ENCODE measurements at regions not wholly inside any gene's neighbourhood (a gene's known extent, or its start where the extent isn't known, plus 50 kb on each side); places are given as distances from the start of the nearest gene placed in this dataset.
A peak's percentile ranks its signal among the peaks of the same experiment; 100 is the strongest.

- H3K36me3 Mint-ChIP-seq (ENCODE audit: low read depth), result peaks cover 3% of the 10 kb centered on the region
- WGBS, 2 experiments (ENCODE audit: insufficient coverage in 1 of 2, insufficient read length in 1 of 2), result 83 to 87% methylated on average over 4 of the region's 4 CpGs
- no peak overlapping the region for H3K4me3 Mint-ChIP-seq
- no peak for DNase-seq
- H3K27ac Mint-ChIP-seq, result no peak overlapping the region
- H3K9me3 ChIP-seq (ENCODE audit: control insufficient read depth, low read length), result peaks cover 53% of the 10 kb centered on the region
- peak overlapping the region; percentile 59 for H3K4me3 ChIP-seq (ENCODE audit: low read length)
- H3K27me3 Mint-ChIP-seq (ENCODE audit: insufficient read depth), result no peaks in the 10 kb centered on the region
- no peak for TF ChIP-seq CTCF (conservative IDR thresholded peaks at IDR 0.05)
- no peaks in the 10 kb centered on the region for H3K36me3 ChIP-seq (ENCODE audit: control insufficient read depth, insufficient read depth, low read length)
- no peaks in the 10 kb centered on the region for H3K4me1 ChIP-seq (ENCODE audit: control insufficient read depth, insufficient read depth, low read length)
- H3K9ac ChIP-seq (ENCODE audit: extremely low read depth, low read length, poor library complexity, severe bottlenecking), result no peak overlapping the region
- H3K27ac ChIP-seq (ENCODE audit: low read depth, low read length), result no peak overlapping the region
- H3K27me3 ChIP-seq (ENCODE audit: control insufficient read depth, insufficient read depth, low read length, poor library complexity, severe bottlenecking), result no peaks in the 10 kb centered on the region
- H3K4me1 Mint-ChIP-seq, result peaks cover 6% of the 10 kb centered on the region
- peaks cover 25% of the 10 kb centered on the region for H3K9me3 Mint-ChIP-seq
These were observed 102.6 kb downstream of the PLG start for GRCh38 chr6:160804639-160805038.

GRCh38 chr6:160808263-160808662 lies 106.2 kb downstream of the PLG start:
- 73 to 92% methylated on average over 2 of the region's 2 CpGs for WGBS, 2 experiments (ENCODE audit: insufficient coverage in 1 of 2, insufficient read length in 1 of 2)
- H3K4me1 Mint-ChIP-seq, result peaks cover 15% of the 10 kb centered on the region
- Histone ChIP-seq H3K9ac (ENCODE audit: extremely low read depth, low read length, poor library complexity, severe bottlenecking) (no peak overlapping the region), H3K4me1 (ENCODE audit: control insufficient read depth, insufficient read depth, low read length) (no peaks in the 10 kb centered on the region), H3K27ac (ENCODE audit: low read depth, low read length) (no peak overlapping the region), H3K4me3 (ENCODE audit: low read length) (no peak overlapping the region), H3K27me3 (ENCODE audit: control insufficient read depth, insufficient read depth, low read length, poor library complexity, severe bottlenecking) (no peaks in the 10 kb centered on the region), H3K36me3 (ENCODE audit: control insufficient read depth, insufficient read depth, low read length) (no peaks in the 10 kb centered on the region), H3K9me3 (ENCODE audit: control insufficient read depth, low read length) (peaks cover 28% of the 10 kb centered on the region)
- H3K27me3 Mint-ChIP-seq (ENCODE audit: insufficient read depth), result no peaks in the 10 kb centered on the region
- no peak for DNase-seq
- H3K9me3 Mint-ChIP-seq, result peaks cover 18% of the 10 kb centered on the region
- peaks cover 3% of the 10 kb centered on the region for H3K36me3 Mint-ChIP-seq (ENCODE audit: low read depth)
- no peak overlapping the region for H3K4me3 Mint-ChIP-seq
- H3K27ac Mint-ChIP-seq, result no peak overlapping the region
- no peak for TF ChIP-seq CTCF (conservative IDR thresholded peaks at IDR 0.05)

- no peaks in the 10 kb centered on the region for H3K4me1 ChIP-seq (ENCODE audit: control insufficient read depth, insufficient read depth, low read length)
- H3K36me3 ChIP-seq (ENCODE audit: control insufficient read depth, insufficient read depth, low read length), result no peaks in the 10 kb centered on the region
- H3K36me3 Mint-ChIP-seq (ENCODE audit: low read depth), result no peaks in the 10 kb centered on the region
- 80 to 82% methylated on average over 1 to 3 of the region's 3 CpGs for WGBS, 2 experiments (ENCODE audit: insufficient coverage in 1 of 2, insufficient read length in 1 of 2)
- TF ChIP-seq CTCF (conservative IDR thresholded peaks at IDR 0.05), result no peak
- no peaks in the 10 kb centered on the region for H3K27me3 ChIP-seq (ENCODE audit: control insufficient read depth, insufficient read depth, low read length, poor library complexity, severe bottlenecking)
- H3K27ac Mint-ChIP-seq, result no peak overlapping the region
- H3K9me3 ChIP-seq (ENCODE audit: control insufficient read depth, low read length), result peaks cover 8% of the 10 kb centered on the region
- no peak overlapping the region for H3K4me3 ChIP-seq (ENCODE audit: low read length)
- H3K4me3 Mint-ChIP-seq, result no peak overlapping the region
- H3K27ac ChIP-seq (ENCODE audit: low read depth, low read length), result no peak overlapping the region
- peaks cover 12% of the 10 kb centered on the region for H3K9me3 Mint-ChIP-seq
- peaks cover 15% of the 10 kb centered on the region for H3K4me1 Mint-ChIP-seq
- H3K27me3 Mint-ChIP-seq (ENCODE audit: insufficient read depth), result no peaks in the 10 kb centered on the region
- DNase-seq, result no peak
- no peak overlapping the region for H3K9ac ChIP-seq (ENCODE audit: extremely low read depth, low read length, poor library complexity, severe bottlenecking)
These were observed 108.2 kb downstream of the PLG start for GRCh38 chr6:160810238-160810637.
